IMR-90 (cell line): ENCODE measurements at regions not wholly inside any gene's neighbourhood (a gene's known extent, or its start where the extent isn't known, plus 50 kb on each side); places are given as distances from the start of the nearest gene placed in this dataset.

Experiments used
- POLR2A ChIP-seq: IDR thresholded peaks from 2 replicates; pipeline ENCODE4 v1.6.1; 2012; ENCODE audit warnings: mild to moderate bottlenecking, low read depth, low read length
- RAD21 ChIP-seq: IDR thresholded peaks from 2 replicates; pipeline ENCODE4 v1.6.1; 2012; ENCODE audit warnings: low read length, improper control_type of control experiment
- RCOR1 ChIP-seq: IDR thresholded peaks from 2 replicates; pipeline ENCODE4 v1.6.1; 2012; ENCODE audit warnings: mild to moderate bottlenecking, low read length, improper control_type of control experiment; ENCODE audit not compliant: insufficient replicate concordance
- RFX5 ChIP-seq: IDR thresholded peaks from 2 replicates; pipeline ENCODE4 v1.8.0; 2012; ENCODE audit warnings: low read depth, mild to moderate bottlenecking, low read length, moderate library complexity
- SMC3 ChIP-seq: fragments of 150-350 bp; IDR thresholded peaks from 2 replicates; pipeline ENCODE4 v1.6.1; 2016; ENCODE audit warnings: low read depth, mild to moderate bottlenecking, antibody characterized with exemption, low read length, moderate library complexity
- TF ChIP-seq, protein P1 (sequence below): conservative IDR thresholded peaks from 2 replicates; pipeline ENCODE4 v1.5.1; 2012; ENCODE audit warnings: mild to moderate bottlenecking, low read depth, low read length, improper control_type of control experiment

DNA sequence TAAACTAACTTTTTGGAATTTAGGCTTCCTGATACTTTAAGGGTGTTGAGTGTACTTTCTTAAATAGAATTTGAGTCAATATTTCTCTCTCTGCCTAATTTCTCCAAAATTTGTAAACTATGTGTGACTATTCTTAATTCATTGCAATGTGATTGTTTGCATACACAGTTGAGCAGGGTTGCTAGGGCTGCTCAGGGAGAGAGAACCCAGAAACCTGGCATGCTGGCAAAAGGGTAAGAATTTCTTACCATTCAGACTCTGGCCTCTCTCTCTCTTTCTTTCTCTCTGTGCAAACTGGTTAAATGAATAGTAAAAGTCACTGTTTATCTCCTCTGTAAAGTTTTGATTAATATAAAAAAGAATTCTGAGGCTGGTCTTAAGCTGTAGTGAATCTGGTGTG, 51.0 kb upstream of the NAMPT start:
- TF ChIP-seq, protein P1, sequence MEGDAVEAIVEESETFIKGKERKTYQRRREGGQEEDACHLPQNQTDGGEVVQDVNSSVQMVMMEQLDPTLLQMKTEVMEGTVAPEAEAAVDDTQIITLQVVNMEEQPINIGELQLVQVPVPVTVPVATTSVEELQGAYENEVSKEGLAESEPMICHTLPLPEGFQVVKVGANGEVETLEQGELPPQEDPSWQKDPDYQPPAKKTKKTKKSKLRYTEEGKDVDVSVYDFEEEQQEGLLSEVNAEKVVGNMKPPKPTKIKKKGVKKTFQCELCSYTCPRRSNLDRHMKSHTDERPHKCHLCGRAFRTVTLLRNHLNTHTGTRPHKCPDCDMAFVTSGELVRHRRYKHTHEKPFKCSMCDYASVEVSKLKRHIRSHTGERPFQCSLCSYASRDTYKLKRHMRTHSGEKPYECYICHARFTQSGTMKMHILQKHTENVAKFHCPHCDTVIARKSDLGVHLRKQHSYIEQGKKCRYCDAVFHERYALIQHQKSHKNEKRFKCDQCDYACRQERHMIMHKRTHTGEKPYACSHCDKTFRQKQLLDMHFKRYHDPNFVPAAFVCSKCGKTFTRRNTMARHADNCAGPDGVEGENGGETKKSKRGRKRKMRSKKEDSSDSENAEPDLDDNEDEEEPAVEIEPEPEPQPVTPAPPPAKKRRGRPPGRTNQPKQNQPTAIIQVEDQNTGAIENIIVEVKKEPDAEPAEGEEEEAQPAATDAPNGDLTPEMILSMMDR = no peak
- TF ChIP-seq SMC3 (no peak), RFX5 (no peak), RCOR1 (no peak), RAD21 (no peak), POLR2A (no peak)
